GM12873 (cell line): ENCODE measurements at regions not wholly inside any gene's neighbourhood (a gene's known extent, or its start where the extent isn't known, plus 50 kb on each side); places are given as distances from the start of the nearest gene placed in this dataset.

Experiments used
- CTCF ChIP-seq: IDR thresholded peaks from 2 replicates; pipeline ENCODE4 v1.5.1; 2012; ENCODE audit warnings: low read depth, mild to moderate bottlenecking, moderate library complexity, low read length, control low read depth; ENCODE audit not compliant: insufficient read depth; ENCODE audit errors: missing control alignments

- TF ChIP-seq CTCF, result no peak
Measured at GRCh38 chr11:45028911-45029682, 78.4 kb upstream of the TP53I11 start.

- TF ChIP-seq CTCF, result no peak
Measured at GRCh38 chr11:45030778-45031177, 80.1 kb upstream of the TP53I11 start.

- no peak for TF ChIP-seq CTCF
Measured at GRCh38 chr11:45031912-45032519, 81.3 kb upstream of the TP53I11 start.

GRCh38 chr11:45035413-45035812 lies 84.7 kb upstream of the TP53I11 start:
- no peak for TF ChIP-seq CTCF

- no peak for TF ChIP-seq CTCF
Measured at GRCh38 chr11:45036010-45036409, 85.3 kb upstream of the TP53I11 start.

GRCh38 chr11:45036733-45037132 lies 86.0 kb upstream of the TP53I11 start:
- TF ChIP-seq CTCF, result no peak

- TF ChIP-seq CTCF, result no peak
Measured at GRCh38 chr11:45037434-45038005, 86.8 kb upstream of the TP53I11 start.
